GM08714 (cell line): ENCODE measurements at regions not wholly inside any gene's neighbourhood (a gene's known extent, or its start where the extent isn't known, plus 50 kb on each side); places are given as distances from the start of the nearest gene placed in this dataset.

Source experiments
- H3K4me3 ChIP-seq: fragments of 200-500 bp; sonication (Bioruptor generic); 2 replicates; pipeline ENCODE4 v1.5.1; 2014; ENCODE audit warnings: mild to moderate bottlenecking, low read length, inconsistent platforms
- ZNF274 ChIP-seq: IDR thresholded peaks from 2 replicates; pipeline ENCODE4 v1.6.1; 2012; ENCODE audit warnings: mild to moderate bottlenecking, low read depth, low read length

DNA sequence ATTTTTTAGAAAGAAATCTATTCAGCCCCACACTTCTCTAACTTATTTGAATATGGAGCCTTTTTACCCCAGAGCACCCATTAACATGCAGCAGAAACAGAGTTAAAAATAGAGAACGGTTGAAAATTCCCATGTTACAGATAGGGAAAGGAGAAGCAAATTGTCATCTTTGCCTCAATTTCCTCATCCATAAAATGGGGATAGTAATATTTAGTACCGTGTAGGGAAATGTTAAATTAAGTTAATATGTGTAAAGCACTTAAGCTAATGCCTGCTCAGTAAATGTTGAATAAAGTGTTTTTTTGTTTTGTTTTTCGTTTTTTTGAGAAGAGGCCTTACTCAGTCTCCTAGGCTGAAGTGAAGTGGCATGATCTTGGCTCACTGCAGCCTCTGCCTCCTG is 50.3 kb downstream of the NAV1 start:
- TF ChIP-seq ZNF274, result no peak
- H3K4me3 ChIP-seq, result no peak overlapping the region

DNA sequence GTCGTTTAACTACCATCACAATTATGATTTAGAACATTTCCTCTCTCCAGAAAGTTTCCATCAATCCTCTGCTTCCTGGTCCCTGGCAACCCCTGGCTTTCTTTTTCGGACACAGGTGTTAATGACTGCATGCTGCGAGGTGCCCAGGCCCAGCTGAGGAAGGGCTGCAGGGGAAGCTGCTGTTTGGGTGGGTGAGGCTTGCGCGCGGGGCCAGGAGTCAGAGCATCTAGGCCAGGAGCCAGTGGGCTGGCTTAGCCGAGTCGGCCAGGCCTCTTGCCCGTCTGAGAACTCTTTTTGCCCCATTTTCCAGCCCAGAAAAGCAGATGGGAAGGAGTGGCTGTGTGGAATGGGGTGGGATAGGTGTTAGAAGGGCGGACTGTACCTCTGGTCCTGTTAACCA is 51.5 kb downstream of the NAV1 start:
- TF ChIP-seq ZNF274, result no peak
- no peak overlapping the region for H3K4me3 ChIP-seq

DNA sequence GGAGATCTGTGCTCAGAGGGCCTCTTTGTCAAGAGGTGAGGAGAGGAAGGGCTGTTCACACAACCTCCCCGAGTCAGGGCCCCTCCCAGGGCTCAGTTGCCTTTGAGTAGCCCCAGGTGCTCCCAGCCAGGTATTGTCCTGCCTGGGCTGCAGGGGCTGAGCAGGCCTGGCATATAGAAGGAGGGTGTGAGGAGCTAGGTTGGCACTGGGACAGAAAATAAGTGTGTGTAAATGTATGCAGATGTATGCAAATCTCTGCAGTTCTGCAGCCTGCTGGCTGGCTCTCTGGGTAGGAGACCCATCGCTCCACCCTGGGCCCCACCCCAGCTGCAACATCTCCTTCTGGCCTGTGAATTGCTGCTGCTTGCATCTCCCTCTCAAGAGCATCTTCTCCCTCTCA is 52.4 kb downstream of the NAV1 start:
- TF ChIP-seq ZNF274, result no peak
- H3K4me3 ChIP-seq, result no peak overlapping the region

DNA sequence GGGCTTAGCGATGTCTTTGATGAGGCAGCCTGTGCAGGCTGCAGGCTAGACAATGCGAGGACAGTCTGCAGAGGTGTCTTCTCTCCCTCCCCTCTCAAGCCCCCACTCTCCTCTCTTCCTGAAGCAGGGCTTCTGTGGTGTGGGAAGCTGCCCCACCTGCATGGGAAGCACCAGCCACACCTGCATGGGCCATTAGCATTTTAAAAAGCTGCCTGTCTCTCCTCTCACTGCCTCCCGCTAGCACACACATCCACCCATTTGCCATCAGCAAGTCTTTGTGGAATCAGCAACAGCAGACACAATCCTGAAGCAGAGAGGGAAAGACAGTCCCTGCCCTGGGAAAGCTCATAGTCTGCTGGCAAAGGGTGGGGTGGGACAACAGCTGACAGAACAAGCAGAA is 53.1 kb downstream of the NAV1 start:
- TF ChIP-seq ZNF274, result no peak
- H3K4me3 ChIP-seq, result no peak overlapping the region

DNA sequence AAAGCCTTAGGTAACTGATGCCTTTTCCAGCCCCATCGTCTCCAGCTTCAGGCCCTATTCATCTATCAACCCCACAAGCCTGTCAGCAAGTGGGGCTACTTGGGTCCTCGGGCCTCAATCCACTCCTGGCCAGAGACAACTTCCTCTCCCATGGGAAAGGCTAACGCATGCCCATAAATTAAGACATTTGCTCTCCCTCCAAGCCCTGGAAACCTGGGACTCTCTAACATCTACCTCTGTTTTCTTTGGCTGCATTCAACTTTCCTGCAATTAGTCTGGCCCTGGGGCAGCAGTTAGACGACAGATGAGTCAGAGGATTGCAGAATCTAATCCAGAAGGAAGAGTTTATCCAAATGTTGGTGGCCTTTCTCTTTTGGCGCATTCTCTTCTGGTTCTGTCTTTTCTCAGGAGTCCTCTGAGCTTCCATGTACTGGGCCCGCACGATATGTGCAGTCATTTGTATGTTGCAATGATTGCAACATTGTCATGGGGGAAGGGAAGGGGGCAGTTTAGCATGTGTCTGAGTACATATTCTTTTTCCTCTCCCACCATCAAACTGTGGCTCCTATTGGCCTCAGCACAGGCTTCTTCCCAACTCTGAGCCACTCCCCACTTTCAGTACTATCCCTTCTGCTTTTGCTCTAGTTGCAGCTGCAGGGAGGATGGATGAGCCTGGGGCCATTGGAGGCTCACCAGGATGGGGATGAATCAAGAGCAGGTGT is 54.4 kb downstream of the NAV1 start:
- TF ChIP-seq ZNF274, result no peak
- no peak overlapping the region for H3K4me3 ChIP-seq

DNA sequence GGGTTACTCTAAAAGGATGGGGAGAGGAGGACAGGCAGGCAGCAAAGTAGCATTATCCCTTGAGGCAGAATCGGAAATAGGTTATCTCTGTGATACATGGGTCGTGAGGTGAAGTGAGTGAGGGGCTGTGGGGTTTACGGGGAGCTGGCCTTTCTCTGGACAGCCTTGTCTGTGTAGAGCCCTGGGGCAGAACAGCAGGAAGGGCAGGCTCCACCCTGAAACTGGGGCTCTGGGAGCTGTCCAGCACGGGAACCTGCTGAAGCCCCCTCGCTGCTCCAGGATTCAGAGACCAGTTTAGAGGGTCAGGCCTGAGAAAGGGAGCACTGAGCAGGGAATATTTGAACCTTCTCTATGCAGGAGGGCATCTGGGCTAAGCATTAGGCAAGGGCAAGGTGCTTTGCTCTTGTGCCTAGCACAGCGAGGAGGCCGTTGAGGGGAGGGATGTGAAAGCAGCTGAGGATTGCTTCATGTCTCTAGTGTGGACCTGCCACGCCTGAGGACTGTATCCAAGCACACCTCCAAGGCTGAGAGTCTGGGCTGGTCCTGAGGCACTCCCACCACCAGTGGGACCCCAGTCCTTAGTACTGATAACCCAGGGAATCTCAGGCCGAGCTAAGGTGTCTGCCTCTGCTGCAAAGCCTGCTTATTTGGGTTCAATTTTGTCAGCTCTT is 55.8 kb downstream of the NAV1 start:
- H3K4me3 ChIP-seq, result no peak overlapping the region
- no peak for TF ChIP-seq ZNF274

DNA sequence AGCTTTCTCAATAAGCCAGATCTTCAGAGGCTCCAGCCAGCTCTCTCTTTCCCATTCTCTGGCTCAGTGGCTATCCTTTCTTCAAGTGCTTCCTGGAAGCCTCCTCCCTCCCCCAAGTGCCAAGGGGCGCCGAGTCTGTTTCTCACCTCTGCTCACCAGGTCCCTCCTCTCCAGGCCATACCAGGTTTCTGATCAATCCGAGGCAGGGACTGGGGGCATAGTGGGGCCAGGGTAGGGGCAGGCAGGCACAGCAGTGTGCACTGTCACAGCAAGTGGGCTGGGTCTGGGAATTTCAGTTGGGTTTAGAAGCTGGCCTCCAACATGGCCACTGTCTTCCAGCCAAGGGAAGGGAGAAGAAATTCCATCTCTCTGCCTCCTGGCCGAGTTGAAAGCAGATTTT is 56.5 kb downstream of the NAV1 start:
- no peak overlapping the region for H3K4me3 ChIP-seq
- no peak for TF ChIP-seq ZNF274

DNA sequence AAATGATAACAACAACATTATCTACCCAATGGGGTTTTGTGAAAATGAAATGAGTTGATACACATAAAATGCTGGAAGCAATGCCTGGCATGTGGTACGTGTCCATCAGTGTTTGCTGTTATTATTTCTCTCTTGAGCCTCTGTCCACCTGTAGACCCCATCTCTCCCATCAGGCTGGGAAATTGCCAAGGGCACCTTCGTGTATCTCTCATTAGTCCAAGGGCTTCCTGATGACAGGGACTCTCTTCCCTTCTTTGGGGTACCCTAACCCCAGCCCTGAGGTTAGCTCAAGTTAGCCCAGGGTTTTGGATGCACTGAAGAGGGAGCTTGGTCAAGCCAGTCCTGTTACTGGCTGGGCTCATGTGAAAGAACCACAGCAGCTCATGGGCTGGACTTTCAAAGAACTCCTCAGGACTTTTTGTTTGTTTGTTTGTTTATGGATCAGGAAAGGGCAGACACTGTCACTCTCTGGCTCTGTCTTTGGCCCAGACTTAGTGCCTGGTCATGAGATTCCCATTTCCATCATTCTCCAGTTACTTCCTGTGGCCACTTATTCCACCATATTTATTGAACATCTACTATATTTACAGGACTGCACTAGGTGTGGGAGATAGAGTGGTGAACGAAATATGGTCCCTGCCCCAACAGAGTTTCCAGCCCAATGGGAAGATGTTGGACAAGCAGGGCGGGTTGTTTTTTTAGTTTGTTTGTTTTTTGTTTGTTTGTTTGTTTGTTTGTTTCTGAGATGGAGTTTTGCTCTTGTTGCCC is 57.4 kb downstream of the NAV1 start:
- H3K4me3 ChIP-seq, result no peak overlapping the region
- no peak for TF ChIP-seq ZNF274

DNA sequence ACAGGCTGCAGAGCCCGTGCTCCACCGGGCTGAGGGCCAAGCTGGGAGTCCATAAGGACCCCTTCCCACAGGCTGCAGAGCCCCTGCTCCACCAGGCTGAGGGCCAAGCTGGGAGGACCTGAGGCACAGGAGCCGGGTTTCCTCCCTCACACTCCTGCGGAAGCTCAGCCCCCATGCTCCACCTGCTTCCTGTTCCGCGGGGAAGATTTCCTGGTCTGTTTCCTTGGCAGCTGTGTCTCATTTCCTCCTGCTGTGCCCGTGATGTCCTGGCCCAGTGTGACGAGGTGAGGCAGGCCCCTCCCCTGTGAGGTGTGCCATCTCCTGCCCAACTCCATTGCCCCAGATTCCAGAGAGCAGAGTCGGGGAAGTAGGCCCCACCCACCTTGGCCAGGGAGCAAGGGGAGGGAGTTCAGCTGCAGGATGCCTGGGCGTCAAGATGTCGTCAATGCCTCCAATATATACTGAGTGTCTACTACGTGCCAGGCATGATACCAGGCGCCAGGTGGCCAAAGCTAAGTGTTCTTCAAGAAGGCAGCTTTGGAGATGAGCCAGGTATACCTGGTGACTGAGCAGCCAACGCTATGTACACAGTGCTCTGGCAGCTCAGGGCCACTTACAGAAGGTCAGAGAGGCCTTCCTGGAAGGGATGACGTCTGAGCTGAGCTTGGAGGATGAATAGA is 58.8 kb downstream of the NAV1 start:
- H3K4me3 ChIP-seq, result no peak overlapping the region
- no peak for TF ChIP-seq ZNF274

DNA sequence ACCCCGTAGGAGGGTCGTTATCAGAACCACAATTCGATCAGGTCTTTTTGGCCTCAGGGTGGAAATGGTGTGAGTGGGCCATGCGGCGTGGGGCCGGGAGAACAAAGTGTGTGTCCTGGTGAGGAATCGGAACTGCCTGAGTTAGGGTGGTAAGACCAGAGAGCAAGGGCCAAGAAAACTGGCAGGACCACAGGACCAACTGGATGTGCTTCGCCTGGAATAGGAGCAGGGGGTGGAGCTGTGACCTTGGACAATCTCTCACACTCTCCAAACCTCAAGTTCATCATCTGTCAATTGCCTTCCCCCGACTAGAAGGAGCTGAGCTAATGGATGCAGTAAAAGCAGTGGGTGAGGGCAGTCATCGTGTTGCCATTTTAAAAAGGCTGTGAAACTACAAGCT is 59.5 kb downstream of the NAV1 start:
- no peak for TF ChIP-seq ZNF274
- no peak overlapping the region for H3K4me3 ChIP-seq

DNA sequence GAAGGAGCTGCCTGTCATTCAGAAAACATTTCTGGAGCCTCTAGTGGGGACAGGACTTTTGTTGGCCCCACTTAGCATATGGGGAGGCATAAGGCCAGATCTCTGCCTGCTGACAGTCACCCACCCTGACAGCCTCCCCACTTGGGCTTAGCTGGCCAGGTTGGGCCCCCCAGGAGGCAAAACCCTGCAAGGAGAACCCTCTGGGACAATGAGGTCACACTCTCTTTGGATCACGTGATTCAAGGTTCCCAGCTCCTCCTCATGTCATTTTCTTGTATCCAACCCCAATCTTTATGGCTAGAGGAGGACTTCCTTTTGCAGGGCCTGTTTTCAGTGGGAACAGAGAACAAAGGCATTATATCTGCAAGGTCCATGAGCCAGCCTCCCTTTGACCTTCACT is 60.0 kb downstream of the NAV1 start:
- no peak for TF ChIP-seq ZNF274

DNA sequence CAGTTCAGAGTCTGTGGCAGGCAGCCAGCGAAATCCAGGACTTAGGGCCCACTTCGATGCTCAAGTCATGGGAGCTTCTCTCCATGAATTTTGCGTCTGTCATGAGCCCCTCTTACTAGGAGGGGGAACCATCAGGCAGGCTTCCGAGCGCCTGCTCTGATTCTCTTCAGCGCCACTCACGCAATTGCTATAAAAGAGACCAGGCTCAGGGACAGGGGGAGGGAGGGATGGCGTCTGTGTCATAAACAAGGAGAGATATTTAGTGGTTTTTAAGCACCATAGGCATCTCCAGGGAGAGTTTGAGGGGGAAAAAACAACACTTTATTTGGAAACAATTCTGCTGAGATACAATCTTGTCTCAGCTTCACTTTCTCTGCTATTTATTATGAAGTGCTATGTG is 60.6 kb downstream of the NAV1 start:
- H3K4me3 ChIP-seq, result no peak overlapping the region
- no peak for TF ChIP-seq ZNF274

More for the DNA sequence above, 60.0 kb downstream of the NAV1 start:
- no peak overlapping the region for H3K4me3 ChIP-seq

DNA sequence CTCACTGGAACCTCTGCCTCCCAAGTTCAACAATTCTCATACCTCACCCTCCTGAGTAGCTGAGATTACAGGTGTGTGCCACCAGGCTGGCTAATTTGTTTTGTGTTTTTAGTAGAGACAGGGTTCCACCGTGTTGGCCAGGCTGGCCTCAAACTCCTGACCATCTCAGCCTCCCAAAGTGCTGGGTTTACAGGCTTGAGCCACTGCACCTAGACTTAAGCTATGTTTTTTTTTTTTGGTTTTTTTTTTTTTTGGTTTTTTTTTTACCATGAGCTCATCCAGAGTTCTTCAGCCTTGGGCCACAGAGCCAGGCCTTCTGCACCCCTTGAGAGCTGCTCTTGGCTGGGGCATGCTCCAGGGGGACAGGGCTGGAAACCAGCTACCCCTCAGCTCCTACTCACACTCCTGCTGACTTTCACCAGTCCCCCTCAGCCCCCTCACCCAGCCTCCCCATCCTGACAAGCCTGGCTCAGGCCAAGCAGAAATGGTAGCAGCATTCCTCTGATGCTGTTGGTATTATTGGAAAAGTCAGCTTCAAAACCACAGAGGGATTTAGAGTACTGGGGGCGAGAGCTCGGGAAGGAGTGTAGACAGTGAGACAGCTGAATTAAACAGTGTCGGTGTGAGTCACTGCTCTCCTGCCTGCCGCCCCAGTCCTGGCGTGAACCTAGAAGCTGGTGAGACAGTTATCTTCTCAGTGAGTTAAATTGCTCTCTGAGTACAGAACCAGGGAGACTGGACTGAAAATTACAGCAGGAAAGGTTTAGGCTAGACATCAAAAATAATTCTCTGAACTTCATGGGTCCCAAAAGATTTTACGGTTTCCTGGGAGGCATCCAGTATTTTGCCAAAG is 63.7 kb downstream of the NAV1 start:
- no peak for TF ChIP-seq ZNF274
- H3K4me3 ChIP-seq, result no peak overlapping the region
